Tibial artery (tissue), 4 donors: ENCODE measurements at regions not wholly inside any gene's neighbourhood (a gene's known extent, or its start where the extent isn't known, plus 50 kb on each side); places are given as distances from the start of the nearest gene placed in this dataset.

Experiments
- DNase-seq, 2 donors: peaks; one replicate each; pipeline ENCODE4 v3.0.0-alpha.2; 2019
- H3K27ac ChIP-seq, 2 donors: fragments of 200-600 bp; sonication (generic) in 1 of 2; 1 replicate in 1 of 2; 2 replicates in 1 of 2; pipeline ENCODE4 v1.5.1; 2018 to 2019; ENCODE audit warnings: mild to moderate bottlenecking in 1 of 2
- H3K27me3 ChIP-seq, 2 donors: fragments of 200-600 bp; sonication (generic) in 1 of 2; one replicate each; pipeline versions ENCODE4 v1.5.1 to v1.6.0; 2016 to 2019
- H3K36me3 ChIP-seq, 3 donors: fragments of 200-600 bp; sonication (generic) in 2 of 3; one replicate each; pipeline ENCODE4 v1.5.1; 2016 to 2019; ENCODE audit warnings: mild to moderate bottlenecking in 2 of 3
- H3K4me1 ChIP-seq, 4 donors: fragments of 200-600 bp; sonication (generic) in 2 of 4; 1 replicate in 3 of 4; 2 replicates in 1 of 4; pipeline ENCODE4 v1.5.1; 2016 to 2019
- H3K4me3 ChIP-seq, 2 donors: fragments of 200-600 bp; sonication (generic) in 1 of 2; 1 replicate in 1 of 2; 2 replicates in 1 of 2; pipeline ENCODE4 v1.5.1; 2018 to 2019; ENCODE audit warnings: mild to moderate bottlenecking in 2 of 2
- H3K9me3 ChIP-seq, 3 donors: fragments of 200-600 bp; sonication (generic) in 1 of 3; one replicate each; pipeline ENCODE4 v1.5.1; 2016 to 2019
- CTCF ChIP-seq, 2 experiments: fragments of 200-600 bp in 1 of 2; fragments of 450-650 bp in 1 of 2; IDR thresholded peaks; one replicate each; pipeline ENCODE4 v1.5.1; 2017 to 2019; ENCODE audit warnings: antibody characterized with exemption in 2 of 2, mild to moderate bottlenecking in 1 of 2, moderate library complexity in 1 of 2
- intact Hi-C: fragments of 100-400 bp; cut with DNase I; formaldehyde crosslinking; loops from one replicate; pipeline ENCODE4 v1.15.0; 2023; ENCODE audit warnings: low total_unique reads

GRCh38 chr3:111369958-111370357, 172.0 kb upstream of the CD96 start:
- TF ChIP-seq CTCF (IDR thresholded peaks at IDR 0.05): no peak

GRCh38 chr3:111373239-111373638, 168.8 kb upstream of the CD96 start:
- intact Hi-C loops: no loop called here
- no peak for TF ChIP-seq CTCF (IDR thresholded peaks at IDR 0.05)
- no peak overlapping the region for H3K27ac ChIP-seq
- H3K4me1 ChIP-seq: no peaks in the 10 kb centered on the region
- H3K27me3 ChIP-seq: no peaks in the 10 kb centered on the region
- no peaks in the 10 kb centered on the region for H3K36me3 ChIP-seq
- peaks cover 0 to 22% (median 20%) of the 10 kb centered on the region in 3 donors for H3K9me3 ChIP-seq
- no peak overlapping the region for H3K4me3 ChIP-seq
- DNase-seq: no peak

More at GRCh38 chr3:111369958-111370357, 172.0 kb upstream of the CD96 start:
- DNase-seq: no peak
- no peak overlapping the region for H3K4me3 ChIP-seq
- intact Hi-C loops: no loop called here
- no peaks in the 10 kb centered on the region for H3K4me1 ChIP-seq
- H3K27ac ChIP-seq: no peak overlapping the region
- H3K36me3 ChIP-seq: no peaks in the 10 kb centered on the region
- no peaks in the 10 kb centered on the region for H3K27me3 ChIP-seq
- peaks cover 0 to 22% (median 20%) of the 10 kb centered on the region in 3 donors for H3K9me3 ChIP-seq

DNA sequence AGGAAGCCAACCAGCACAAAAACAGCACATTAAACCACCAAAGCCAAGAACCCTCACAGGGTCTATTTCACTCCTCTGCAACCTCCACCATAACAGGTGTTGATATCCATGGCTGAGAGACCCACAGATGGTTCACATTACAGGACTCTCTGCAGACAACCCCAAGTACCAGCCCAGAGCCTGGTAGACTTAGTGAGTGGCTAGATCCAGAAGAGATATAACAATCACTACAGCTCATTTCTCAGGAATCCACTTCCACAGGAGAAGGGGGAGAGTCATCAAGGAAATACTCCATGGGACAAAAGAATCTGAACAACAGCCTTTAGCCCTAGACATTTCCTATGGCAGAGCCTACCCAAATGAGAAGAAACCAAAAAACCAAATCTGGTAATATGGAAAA, 168.1 kb upstream of the CD96 start:
- no peak for TF ChIP-seq CTCF (IDR thresholded peaks at IDR 0.05)
- no peaks in the 10 kb centered on the region for H3K36me3 ChIP-seq
- peaks cover 0 to 22% (median 20%) of the 10 kb centered on the region in 3 donors for H3K9me3 ChIP-seq
- H3K27ac ChIP-seq: no peak overlapping the region
- no peaks in the 10 kb centered on the region for H3K27me3 ChIP-seq
- no peaks in the 10 kb centered on the region for H3K4me1 ChIP-seq
- H3K4me3 ChIP-seq: no peak overlapping the region
- no peak for DNase-seq
- intact Hi-C loops: no loop called here

DNA sequence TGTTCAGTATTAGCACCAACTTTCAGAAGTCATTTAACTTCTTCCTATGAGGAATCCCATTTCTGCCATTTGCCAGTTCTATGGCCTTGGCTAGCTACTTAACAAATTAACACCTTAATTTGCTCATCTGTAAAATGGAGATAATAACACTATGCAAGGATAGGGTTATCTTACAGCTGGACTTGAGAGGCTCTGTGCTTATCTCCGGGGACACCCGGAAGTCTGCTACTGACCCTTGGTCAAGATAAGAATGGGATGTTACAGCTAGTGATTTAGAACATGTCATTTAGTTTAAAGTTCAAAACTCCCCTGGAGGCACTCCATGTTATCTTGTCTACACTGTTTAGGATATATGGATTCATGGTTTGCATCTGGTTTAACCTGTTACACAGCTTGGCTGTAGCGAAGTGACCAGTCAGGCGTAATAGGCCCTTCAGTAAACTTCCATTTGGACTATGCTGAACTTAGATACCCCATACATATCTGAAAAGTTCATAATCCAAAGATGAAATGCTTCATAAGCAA, 156.0 kb upstream of the CD96 start:
- Histone ChIP-seq H3K9me3 (no peaks in the 10 kb centered on the region), H3K27ac (no peak overlapping the region), H3K4me1 (no peaks in the 10 kb centered on the region), H3K36me3 (no peaks in the 10 kb centered on the region), H3K4me3 (no peak overlapping the region), H3K27me3 (no peaks in the 10 kb centered on the region)
- no peak for DNase-seq
- intact Hi-C loops: no loop called here
- no peak for TF ChIP-seq CTCF (IDR thresholded peaks at IDR 0.05)

DNA sequence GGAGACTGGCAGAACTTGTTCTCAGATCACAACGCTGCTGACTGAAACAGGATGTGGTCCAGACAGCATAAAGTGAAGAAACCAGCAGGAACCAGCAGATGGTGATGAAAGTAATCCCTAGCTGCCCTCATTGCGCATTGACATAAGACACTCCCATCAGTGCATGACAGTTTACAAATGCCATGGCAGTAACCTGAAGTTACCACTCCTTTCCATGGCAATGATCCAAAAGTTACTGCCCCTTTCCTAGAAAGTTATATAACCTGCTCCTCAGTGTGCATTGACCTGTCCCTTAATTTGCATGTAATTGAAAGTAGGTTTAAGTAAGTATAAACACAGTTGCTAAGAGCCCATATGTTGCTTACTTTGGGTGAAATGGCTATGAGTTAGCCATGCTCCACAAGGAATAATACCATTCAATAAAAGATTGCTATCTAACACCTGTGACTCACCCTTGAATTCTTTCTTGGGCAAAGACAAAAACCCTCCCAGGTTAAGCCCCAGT, 149.1 kb upstream of the CD96 start:
- Histone ChIP-seq H3K4me1 (no peaks in the 10 kb centered on the region), H3K4me3 (no peak overlapping the region), H3K27ac (no peak overlapping the region), H3K36me3 (no peaks in the 10 kb centered on the region), H3K27me3 (no peaks in the 10 kb centered on the region), H3K9me3 (no peaks in the 10 kb centered on the region)
- TF ChIP-seq CTCF (IDR thresholded peaks at IDR 0.05): no peak
- no peak for DNase-seq
- intact Hi-C loops: no loop called here

DNA sequence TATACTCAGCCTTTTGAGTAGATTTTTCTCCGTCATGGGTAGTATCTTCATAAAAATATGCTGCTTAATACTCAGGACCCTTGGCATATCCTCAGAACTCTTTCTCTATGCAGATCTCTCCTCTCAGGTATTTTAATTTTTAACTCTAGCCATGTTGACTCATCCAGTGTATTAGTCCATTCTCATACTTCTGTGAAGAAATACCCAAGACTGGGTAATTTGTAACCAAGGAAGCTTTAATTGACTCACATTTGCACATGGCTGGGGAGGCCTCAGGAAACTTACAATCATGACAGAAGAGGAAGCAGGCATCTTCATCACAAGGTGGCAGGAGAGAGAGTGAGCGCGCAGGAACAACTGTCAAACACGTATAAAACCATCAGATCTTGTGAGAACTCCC, 129.3 kb upstream of the CD96 start:
- Histone ChIP-seq H3K27ac (no peak overlapping the region), H3K27me3 (no peaks in the 10 kb centered on the region), H3K9me3 (no peaks in the 10 kb centered on the region), H3K4me3 (no peak overlapping the region), H3K36me3 (no peaks in the 10 kb centered on the region), H3K4me1 (no peaks in the 10 kb centered on the region)
- intact Hi-C loops: no loop called here
- no peak for DNase-seq
- TF ChIP-seq CTCF (IDR thresholded peaks at IDR 0.05): no peak
